GM12878 (cell line): ENCODE measurements at regions not wholly inside any gene's neighbourhood (a gene's known extent, or its start where the extent isn't known, plus 50 kb on each side); places are given as distances from the start of the nearest gene placed in this dataset.

ENCODE experiments used
- ATAC-seq: fragments of 200-7000 bp; cut with Tn5 transposase; 3 replicates; pipeline ENCODE4 v1.9.1; 2020; ENCODE audit warnings: mild to moderate bottlenecking, moderate library complexity
- BruUV-seq: library from RNA; stranded (reverse); fragments of 400-500 nt; replicated peaks from 2 replicates; lab custom pipeline; 2021; lab: Mats Ljungman, UMichigan
- CTCF ChIA-PET: fragments of 300-600 bp; sonication (Branson Sonifier 250); formaldehyde crosslinking; extraction: SDS; loops from one replicate; lab custom pipeline; 2021; ENCODE audit warnings: inconsistent platforms; lab: Yijun Ruan, JAX
- POLR2A ChIA-PET: fragments of 350-600 bp; formaldehyde crosslinking; extraction: SDS; loops from one replicate; lab custom pipeline; 2021; ENCODE audit warnings: inconsistent platforms; lab: Charles Lee
- RAD21 ChIA-PET: fragments of 300-600 bp; sonication (Branson Sonifier 250); formaldehyde crosslinking; loops from one replicate; lab custom pipeline; 2023; ENCODE audit warnings: antibody characterized with exemption; ENCODE audit not compliant: unreplicated experiment; lab: Charles Lee
- SMC1A ChIA-PET: fragments of 300-600 bp; sonication (Branson Sonifier 250); formaldehyde crosslinking; loops from one replicate; lab custom pipeline; 2023; ENCODE audit not compliant: unreplicated experiment, uncharacterized antibody; lab: Charles Lee
- DNase-seq: peaks from one replicate; pipeline ENCODE4 v3.0.0-alpha.2; 2011; ENCODE audit warnings: low read depth, low spot score
- FAIRE-seq: peaks from 3 replicates; lab custom pipeline; 2011; peaks lifted over from hg19 to GRCh38; lab: Jason Lieb, UNC
- H2AFZ ChIP-seq: 2 replicates; pipeline ENCODE4 v1.6.0; 2011; ENCODE audit warnings: low read depth, low read length, control low read depth; ENCODE audit not compliant: control insufficient read depth
- H3K27ac ChIP-seq: 2 replicates; pipeline ENCODE4 v1.5.1; 2011; ENCODE audit warnings: control low read depth; ENCODE audit not compliant: control insufficient read depth, insufficient read depth
- H3K27me3 ChIP-seq, 2 experiments: replicated peaks in 1 of 2; 2 replicates each; pipeline versions ENCODE4 v1.6.0 to v1.6.1; 2011; ENCODE audit warnings: low read length in 1 of 2; ENCODE audit not compliant: control insufficient read depth in 2 of 2, insufficient read depth in 2 of 2
- H3K36me3 ChIP-seq, 2 experiments: 2 replicates each; pipeline ENCODE4 v1.5.1; 2011; ENCODE audit warnings: low read length in 1 of 2; ENCODE audit not compliant: control insufficient read depth in 2 of 2, insufficient read depth in 2 of 2
- H3K4me1 ChIP-seq: 2 replicates; pipeline ENCODE4 v1.6.1; 2011; ENCODE audit warnings: mild to moderate bottlenecking, low read length, moderate library complexity, mixed read lengths; ENCODE audit not compliant: control insufficient read depth, insufficient read depth
- H3K4me2 ChIP-seq: 2 replicates; pipeline ENCODE4 v1.6.0; 2011; ENCODE audit warnings: control low read depth; ENCODE audit not compliant: control insufficient read depth, insufficient read depth
- H3K4me3 ChIP-seq: fragments of 200-600 bp; sonication (generic); 2 replicates; pipeline ENCODE4 v1.5.1; 2016
- H3K79me2 ChIP-seq: 2 replicates; pipeline ENCODE4 v1.6.0; 2011; ENCODE audit warnings: low read length; ENCODE audit not compliant: control insufficient read depth, insufficient read depth
- H3K9ac ChIP-seq: 2 replicates; pipeline ENCODE4 v1.8.0; 2011; ENCODE audit warnings: low read length, control low read depth, mixed read lengths; ENCODE audit not compliant: control insufficient read depth, insufficient read depth
- H3K9me3 ChIP-seq: replicated peaks from 3 replicates; pipeline ENCODE4 v1.5.1; 2011; ENCODE audit warnings: mild to moderate bottlenecking, low read length; ENCODE audit not compliant: control insufficient read depth, insufficient read depth
- H4K20me1 ChIP-seq: 2 replicates; pipeline ENCODE4 v1.6.0; 2011; ENCODE audit not compliant: control insufficient read depth, insufficient read depth
- EED ChIP-seq: sonication (generic); IDR thresholded peaks from 2 replicates; pipeline ENCODE4 v1.6.1; 2016; ENCODE audit warnings: antibody characterized with exemption, low read depth
- HDAC6 ChIP-seq: fragments of 200-600 bp; sonication (generic); IDR thresholded peaks from one replicate; pipeline ENCODE4 v1.8.0; 2017; ENCODE audit warnings: antibody characterized with exemption; ENCODE audit not compliant: unreplicated experiment
- IKZF1 ChIP-seq: fragments of 450-650 bp; conservative IDR thresholded peaks from 2 replicates; pipeline ENCODE4 v1.6.1; 2017; ENCODE audit warnings: antibody characterized with exemption, mild to moderate bottlenecking
- IRF4 ChIP-seq: IDR thresholded peaks from 2 replicates; pipeline ENCODE4 v1.6.1; 2011; ENCODE audit warnings: low read depth, low read length
- MYC ChIP-seq: IDR thresholded peaks from 2 replicates; pipeline ENCODE4 v1.6.1; 2011; ENCODE audit warnings: mild to moderate bottlenecking, low read length, moderate library complexity, inconsistent platforms; ENCODE audit not compliant: insufficient read depth, insufficient replicate concordance, insufficient read length, severe bottlenecking
- NR2C1 ChIP-seq: fragments of 450-650 bp; IDR thresholded peaks from 2 replicates; pipeline ENCODE4 v1.6.1; 2017; ENCODE audit warnings: antibody characterized with exemption, mild to moderate bottlenecking, moderate library complexity
- NR2C2 ChIP-seq: IDR thresholded peaks from 2 replicates; pipeline ENCODE4 v1.6.1; 2011; ENCODE audit warnings: borderline replicate concordance, low read depth; ENCODE audit not compliant: control insufficient read depth, insufficient read length
- RAD21 ChIP-seq: IDR thresholded peaks from 2 replicates; pipeline ENCODE4 v1.6.1; 2011; ENCODE audit warnings: mild to moderate bottlenecking, low read depth, low read length, moderate library complexity; ENCODE audit not compliant: insufficient read depth
- STAT1 ChIP-seq: fragments of 450-650 bp; conservative IDR thresholded peaks from 2 replicates; pipeline ENCODE4 v1.6.1; 2014; ENCODE audit warnings: antibody characterized with exemption, mild to moderate bottlenecking
- ZSCAN29 ChIP-seq: fragments of 450-650 bp; IDR thresholded peaks from 2 replicates; pipeline ENCODE4 v1.6.1; 2017; ENCODE audit warnings: mild to moderate bottlenecking, moderate library complexity
- WGBS: methylation state at CpG from one replicate; pipeline ENCODE4 v1.1.6; 2016; ENCODE audit warnings: low lambda C conversion rate; ENCODE audit not compliant: insufficient replicate concordance, insufficient coverage; ENCODE audit errors: missing lambda C conversion rate; 5-methylcytosine and 5-hydroxymethylcytosine counted together
- in situ Hi-C: fragments of 300-500 bp; cut with MboI; formaldehyde crosslinking; loops from 9 replicates; pipeline ENCODE4 v1.14.3; 2018; ENCODE audit warnings: mixed read lengths
- intact Hi-C: fragments of 100-400 bp; cut with micrococcal nuclease; formaldehyde crosslinking; loops from one replicate; pipeline ENCODE4 v1.14.2; 2022; ENCODE audit not compliant: unreplicated experiment
- TF ChIP-seq, protein P1 (sequence below): IDR thresholded peaks from 2 replicates; pipeline ENCODE4 v1.6.1; 2012; ENCODE audit warnings: low read depth, low read length, improper control_type of control experiment
- TF ChIP-seq, protein P2 (sequence below): fragments of 450-650 bp; IDR thresholded peaks from 2 replicates; pipeline ENCODE4 v1.6.1; 2018; ENCODE audit warnings: borderline replicate concordance, mild to moderate bottlenecking; ENCODE audit not compliant: partially characterized antibody
- TF ChIP-seq, protein P3 (sequence below): fragments of 450-650 bp; IDR thresholded peaks from 2 replicates; pipeline ENCODE4 v1.6.1; 2014; ENCODE audit warnings: mild to moderate bottlenecking
- TF ChIP-seq, protein P4 (sequence below): fragments of 450-650 bp; IDR thresholded peaks from 2 replicates; pipeline ENCODE4 v1.6.1; 2017; ENCODE audit warnings: mild to moderate bottlenecking, moderate library complexity
- TF ChIP-seq, protein P5 (sequence below): IDR thresholded peaks from 2 replicates; pipeline ENCODE4 v1.6.1; 2011; ENCODE audit warnings: low read depth, mild to moderate bottlenecking, low read length, moderate library complexity, borderline replicate concordance; ENCODE audit errors: extremely low read depth

DNA sequence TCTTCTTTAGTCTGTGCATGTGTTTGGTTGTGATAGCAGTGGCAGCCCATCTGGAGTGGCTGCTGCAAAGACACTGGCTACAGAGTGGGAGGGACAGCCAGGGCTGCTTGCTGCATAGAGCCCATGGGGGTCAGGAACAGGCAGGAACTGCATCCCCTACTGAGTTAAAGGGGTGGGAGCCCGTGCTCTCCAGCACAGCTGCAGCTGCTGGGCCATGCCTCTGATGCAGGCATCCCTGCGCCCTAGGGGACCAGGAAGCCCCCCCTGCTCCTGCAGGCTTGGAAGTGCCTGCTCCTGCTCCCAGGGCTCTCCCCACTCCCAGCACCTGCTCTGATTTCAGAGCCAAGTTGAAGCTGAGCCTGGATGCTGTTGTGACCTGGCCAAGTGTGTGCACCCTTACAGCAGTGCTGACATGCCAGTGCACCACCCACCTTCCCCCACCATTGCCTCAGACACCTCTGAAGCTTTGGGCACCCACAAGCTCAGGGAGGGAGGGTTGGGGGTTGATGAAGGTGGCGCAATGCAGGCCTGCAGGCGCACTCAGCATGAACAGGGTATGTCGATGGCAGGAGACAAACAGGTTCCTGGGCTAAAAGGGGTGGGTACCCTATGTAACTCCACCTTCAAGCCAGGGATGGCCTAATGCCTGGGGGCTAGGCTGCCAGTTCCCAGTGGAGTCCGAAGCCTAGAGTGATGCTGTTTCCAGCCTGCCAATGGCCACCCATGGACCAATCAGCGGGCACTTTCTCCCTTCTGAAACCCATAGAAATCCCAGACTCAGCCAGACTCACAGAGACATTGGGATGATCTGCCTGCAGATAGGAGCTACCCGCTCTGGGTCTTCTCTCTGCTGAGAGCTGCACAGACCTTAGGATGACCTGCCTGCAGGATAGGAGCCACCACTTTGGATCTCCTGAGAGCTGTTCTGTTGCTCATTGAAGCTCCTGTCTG is 919.9 kb upstream of the MIR17HG start:
- Histone ChIP-seq H3K27me3 (no peaks in the 10 kb centered on the region), H3K79me2 (no peaks in the 10 kb centered on the region), H3K36me3 (no peaks in the 10 kb centered on the region), H3K4me3 (no peak overlapping the region), H3K27ac (no peak overlapping the region), H4K20me1 (no peaks in the 10 kb centered on the region), H3K4me1 (no peaks in the 10 kb centered on the region), H3K9me3 (no peaks in the 10 kb centered on the region), H3K4me2 (no peak overlapping the region), H3K9ac (no peak overlapping the region), H2AFZ (no peak overlapping the region)
- FAIRE-seq (no peak), DNase-seq (no peak), ATAC-seq (no peak; the same call in 1 of the 3 replicates)
- 9% methylated on average over 7 of the region's 8 CpGs for WGBS
- SMC1A ChIA-PET: interaction anchor here (1.3 kb wide), 1 partner anchor 48 kb away, joined by 3 read pairs; no protein-coding TSS in a partner anchor
- in situ Hi-C loops (no loop called here), intact Hi-C loops (no loop called here)
- RAD21 ChIA-PET: no interaction called here
- BruUV-seq: no TSS peak
- CTCF ChIA-PET: no interaction called here
- POLR2A ChIA-PET: no interaction called here
- TF ChIP-seq NR2C2 (no peak), EED (no peak), IRF4 (no peak), STAT1 (no peak), MYC (no peak), RAD21 (no peak), ZSCAN29 (no peak), HDAC6 (no peak), NR2C1 (no peak), IKZF1 (no peak)
- TF ChIP-seq, protein P1, sequence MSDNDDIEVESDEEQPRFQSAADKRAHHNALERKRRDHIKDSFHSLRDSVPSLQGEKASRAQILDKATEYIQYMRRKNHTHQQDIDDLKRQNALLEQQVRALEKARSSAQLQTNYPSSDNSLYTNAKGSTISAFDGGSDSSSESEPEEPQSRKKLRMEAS: no peak
- TF ChIP-seq, protein P2, sequence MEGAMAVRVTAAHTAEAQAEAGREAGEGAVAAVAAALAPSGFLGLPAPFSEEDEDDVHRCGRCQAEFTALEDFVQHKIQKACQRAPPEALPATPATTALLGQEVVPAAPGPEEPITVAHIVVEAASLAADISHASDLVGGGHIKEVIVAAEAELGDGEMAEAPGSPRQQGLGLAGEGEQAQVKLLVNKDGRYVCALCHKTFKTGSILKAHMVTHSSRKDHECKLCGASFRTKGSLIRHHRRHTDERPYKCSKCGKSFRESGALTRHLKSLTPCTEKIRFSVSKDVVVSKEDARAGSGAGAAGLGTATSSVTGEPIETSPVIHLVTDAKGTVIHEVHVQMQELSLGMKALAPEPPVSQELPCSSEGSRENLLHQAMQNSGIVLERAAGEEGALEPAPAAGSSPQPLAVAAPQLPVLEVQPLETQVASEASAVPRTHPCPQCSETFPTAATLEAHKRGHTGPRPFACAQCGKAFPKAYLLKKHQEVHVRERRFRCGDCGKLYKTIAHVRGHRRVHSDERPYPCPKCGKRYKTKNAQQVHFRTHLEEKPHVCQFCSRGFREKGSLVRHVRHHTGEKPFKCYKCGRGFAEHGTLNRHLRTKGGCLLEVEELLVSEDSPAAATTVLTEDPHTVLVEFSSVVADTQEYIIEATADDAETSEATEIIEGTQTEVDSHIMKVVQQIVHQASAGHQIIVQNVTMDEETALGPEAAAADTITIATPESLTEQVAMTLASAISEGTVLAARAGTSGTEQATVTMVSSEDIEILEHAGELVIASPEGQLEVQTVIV: no peak
- TF ChIP-seq, protein P3, sequence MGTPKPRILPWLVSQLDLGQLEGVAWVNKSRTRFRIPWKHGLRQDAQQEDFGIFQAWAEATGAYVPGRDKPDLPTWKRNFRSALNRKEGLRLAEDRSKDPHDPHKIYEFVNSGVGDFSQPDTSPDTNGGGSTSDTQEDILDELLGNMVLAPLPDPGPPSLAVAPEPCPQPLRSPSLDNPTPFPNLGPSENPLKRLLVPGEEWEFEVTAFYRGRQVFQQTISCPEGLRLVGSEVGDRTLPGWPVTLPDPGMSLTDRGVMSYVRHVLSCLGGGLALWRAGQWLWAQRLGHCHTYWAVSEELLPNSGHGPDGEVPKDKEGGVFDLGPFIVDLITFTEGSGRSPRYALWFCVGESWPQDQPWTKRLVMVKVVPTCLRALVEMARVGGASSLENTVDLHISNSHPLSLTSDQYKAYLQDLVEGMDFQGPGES: no peak
- TF ChIP-seq, protein P4, sequence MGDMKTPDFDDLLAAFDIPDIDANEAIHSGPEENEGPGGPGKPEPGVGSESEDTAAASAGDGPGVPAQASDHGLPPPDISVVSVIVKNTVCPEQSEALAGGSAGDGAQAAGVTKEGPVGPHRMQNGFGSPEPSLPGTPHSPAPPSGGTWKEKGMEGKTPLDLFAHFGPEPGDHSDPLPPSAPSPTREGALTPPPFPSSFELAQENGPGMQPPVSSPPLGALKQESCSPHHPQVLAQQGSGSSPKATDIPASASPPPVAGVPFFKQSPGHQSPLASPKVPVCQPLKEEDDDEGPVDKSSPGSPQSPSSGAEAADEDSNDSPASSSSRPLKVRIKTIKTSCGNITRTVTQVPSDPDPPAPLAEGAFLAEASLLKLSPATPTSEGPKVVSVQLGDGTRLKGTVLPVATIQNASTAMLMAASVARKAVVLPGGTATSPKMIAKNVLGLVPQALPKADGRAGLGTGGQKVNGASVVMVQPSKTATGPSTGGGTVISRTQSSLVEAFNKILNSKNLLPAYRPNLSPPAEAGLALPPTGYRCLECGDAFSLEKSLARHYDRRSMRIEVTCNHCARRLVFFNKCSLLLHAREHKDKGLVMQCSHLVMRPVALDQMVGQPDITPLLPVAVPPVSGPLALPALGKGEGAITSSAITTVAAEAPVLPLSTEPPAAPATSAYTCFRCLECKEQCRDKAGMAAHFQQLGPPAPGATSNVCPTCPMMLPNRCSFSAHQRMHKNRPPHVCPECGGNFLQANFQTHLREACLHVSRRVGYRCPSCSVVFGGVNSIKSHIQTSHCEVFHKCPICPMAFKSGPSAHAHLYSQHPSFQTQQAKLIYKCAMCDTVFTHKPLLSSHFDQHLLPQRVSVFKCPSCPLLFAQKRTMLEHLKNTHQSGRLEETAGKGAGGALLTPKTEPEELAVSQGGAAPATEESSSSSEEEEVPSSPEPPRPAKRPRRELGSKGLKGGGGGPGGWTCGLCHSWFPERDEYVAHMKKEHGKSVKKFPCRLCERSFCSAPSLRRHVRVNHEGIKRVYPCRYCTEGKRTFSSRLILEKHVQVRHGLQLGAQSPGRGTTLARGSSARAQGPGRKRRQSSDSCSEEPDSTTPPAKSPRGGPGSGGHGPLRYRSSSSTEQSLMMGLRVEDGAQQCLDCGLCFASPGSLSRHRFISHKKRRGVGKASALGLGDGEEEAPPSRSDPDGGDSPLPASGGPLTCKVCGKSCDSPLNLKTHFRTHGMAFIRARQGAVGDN: no peak
- TF ChIP-seq, protein P5, sequence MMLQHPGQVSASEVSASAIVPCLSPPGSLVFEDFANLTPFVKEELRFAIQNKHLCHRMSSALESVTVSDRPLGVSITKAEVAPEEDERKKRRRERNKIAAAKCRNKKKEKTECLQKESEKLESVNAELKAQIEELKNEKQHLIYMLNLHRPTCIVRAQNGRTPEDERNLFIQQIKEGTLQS: no peak
